ENCODE measurements at regions not wholly inside any gene's neighbourhood (a gene's known extent, or its start where the extent isn't known, plus 50 kb on each side); places are given as distances from the start of the nearest gene placed in this dataset.

DNA sequence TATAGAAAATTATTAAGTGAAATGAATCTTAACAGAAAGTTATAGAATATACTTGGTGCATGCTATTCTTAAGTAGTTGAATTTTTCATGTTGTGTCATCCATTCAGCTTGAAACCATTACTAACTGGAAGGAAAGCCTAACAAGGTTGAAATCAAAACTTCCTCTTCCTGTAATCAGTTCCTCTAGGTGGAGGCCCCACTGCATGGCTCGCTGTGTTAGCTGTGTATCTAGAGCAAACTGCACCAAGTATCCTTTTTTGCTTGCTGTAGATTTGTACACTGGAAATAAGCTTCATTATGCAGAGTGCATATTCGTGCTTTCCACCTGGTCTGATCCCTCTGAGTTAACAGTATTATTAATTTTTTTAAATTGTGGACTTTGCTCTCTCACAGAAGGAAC, 1146.1 kb downstream of the EFNB2 start:
- ChIA-PET CTCF (interaction anchor here (0.9 kb wide), 1 partner anchor 21 kb away, joined by 4 read pairs; no protein-coding TSS in a partner anchor), POLR2A (no interaction called here)
- H3K4me1 ChIP-seq (ENCODE audit: control insufficient read depth, insufficient read depth, low read length): no peaks in the 10 kb centered on the region
- no peak overlapping the region for H3K27ac ChIP-seq (ENCODE audit: extremely low read depth, low read depth, low read length)
- no peaks in the 10 kb centered on the region for H3K36me3 ChIP-seq (ENCODE audit: control insufficient read depth in 2 of 2, insufficient read depth in 1 of 2, low read length in 2 of 2)
- H3K9me3 ChIP-seq (ENCODE audit: control insufficient read depth, insufficient read depth, low read depth, low read length): no peaks in the 10 kb centered on the region
- no peak overlapping the region for H3K4me3 ChIP-seq (ENCODE audit: low read depth, low read length)
- TF ChIP-seq GLI4 (tag by site-specific recombination; IDR thresholded peaks at IDR 0.05) (no peak), MZF1 (tag by site-specific recombination; IDR thresholded peaks at IDR 0.05; ENCODE audit: borderline replicate concordance) (no peak), ZNF292 (tag by site-specific recombination; IDR thresholded peaks at IDR 0.05; ENCODE audit: borderline replicate concordance, low read depth) (no peak), GFI1B (tag by site-specific recombination; IDR thresholded peaks at IDR 0.05) (no peak), ZNF654 (tag by site-specific recombination; IDR thresholded peaks at IDR 0.05; ENCODE audit: low read depth) (no peak), YY1 (tag by site-specific recombination; IDR thresholded peaks at IDR 0.05) (no peak), ZNF600 (tag by site-specific recombination; IDR thresholded peaks at IDR 0.05) (no peak)
- TF ChIP-seq, protein P1, sequence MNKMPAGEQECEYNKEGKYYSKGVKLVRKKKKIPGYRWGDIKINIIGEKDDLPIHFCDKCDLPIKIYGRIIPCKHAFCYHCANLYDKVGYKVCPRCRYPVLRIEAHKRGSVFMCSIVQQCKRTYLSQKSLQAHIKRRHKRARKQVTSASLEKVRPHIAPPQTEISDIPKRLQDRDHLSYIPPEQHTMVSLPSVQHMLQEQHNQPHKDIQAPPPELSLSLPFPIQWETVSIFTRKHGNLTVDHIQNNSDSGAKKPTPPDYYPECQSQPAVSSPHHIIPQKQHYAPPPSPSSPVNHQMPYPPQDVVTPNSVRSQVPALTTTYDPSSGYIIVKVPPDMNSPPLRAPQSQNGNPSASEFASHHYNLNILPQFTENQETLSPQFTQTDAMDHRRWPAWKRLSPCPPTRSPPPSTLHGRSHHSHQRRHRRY (tag by site-specific recombination; IDR thresholded peaks at IDR 0.05): no peak

DNA sequence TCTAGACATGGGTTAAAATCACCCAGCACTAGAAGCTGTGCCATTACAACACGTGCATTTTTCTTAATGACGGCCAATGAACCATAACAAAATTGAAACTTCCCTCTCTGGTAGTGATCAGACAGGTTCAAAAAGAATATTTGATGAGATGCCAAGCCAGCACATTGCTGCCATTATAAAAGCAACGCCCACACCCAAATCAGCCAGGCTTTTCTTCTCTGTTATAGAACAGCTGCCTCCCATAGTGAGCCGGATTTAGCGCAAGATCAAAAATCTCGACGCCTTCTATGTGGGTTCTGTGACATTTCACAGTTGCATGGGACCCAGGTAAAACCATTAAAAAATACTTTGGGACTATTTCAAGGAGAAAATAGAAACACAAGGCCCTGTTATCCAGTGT, 1158.0 kb downstream of the EFNB2 start:
- POLR2A ChIA-PET: no interaction called here
- TF ChIP-seq ZNF121 (tag by site-specific recombination; IDR thresholded peaks at IDR 0.05) (no peak), SP7 (tag by site-specific recombination; IDR thresholded peaks at IDR 0.05) (no peak), ZNF112 (tag by site-specific recombination; IDR thresholded peaks at IDR 0.05) (no peak), ZNF548 (tag by site-specific recombination; IDR thresholded peaks at IDR 0.05) (no peak), ZNF626 (tag by site-specific recombination; IDR thresholded peaks at IDR 0.05) (no peak), ZBTB1 (tag by site-specific recombination; IDR thresholded peaks at IDR 0.05) (no peak), ZNF341 (tag by site-specific recombination; IDR thresholded peaks at IDR 0.05; ENCODE audit: low read depth) (no peak), ZNF138 (tag by site-specific recombination; IDR thresholded peaks at IDR 0.05; ENCODE audit: borderline replicate concordance) (no peak), ZNF48 (tag by site-specific recombination; IDR thresholded peaks at IDR 0.05) (no peak), GLI2 (tag by site-specific recombination; IDR thresholded peaks at IDR 0.05; ENCODE audit: borderline replicate concordance, low read depth) (no peak)
- no peaks in the 10 kb centered on the region for H3K36me3 ChIP-seq (ENCODE audit: control insufficient read depth in 2 of 2, insufficient read depth in 1 of 2, low read length in 2 of 2)
- no peak overlapping the region for H3K4me3 ChIP-seq (ENCODE audit: low read depth, low read length)
- H3K9me3 ChIP-seq (ENCODE audit: control insufficient read depth, insufficient read depth, low read depth, low read length): no peaks in the 10 kb centered on the region
- H3K4me1 ChIP-seq (ENCODE audit: control insufficient read depth, insufficient read depth, low read length): no peaks in the 10 kb centered on the region
- CTCF ChIA-PET: interaction anchor here (0.6 kb wide), 1 partner anchor 168 kb away, joined by 3 read pairs; no protein-coding TSS in a partner anchor
- H3K27ac ChIP-seq (ENCODE audit: extremely low read depth, low read depth, low read length): no peak overlapping the region

DNA sequence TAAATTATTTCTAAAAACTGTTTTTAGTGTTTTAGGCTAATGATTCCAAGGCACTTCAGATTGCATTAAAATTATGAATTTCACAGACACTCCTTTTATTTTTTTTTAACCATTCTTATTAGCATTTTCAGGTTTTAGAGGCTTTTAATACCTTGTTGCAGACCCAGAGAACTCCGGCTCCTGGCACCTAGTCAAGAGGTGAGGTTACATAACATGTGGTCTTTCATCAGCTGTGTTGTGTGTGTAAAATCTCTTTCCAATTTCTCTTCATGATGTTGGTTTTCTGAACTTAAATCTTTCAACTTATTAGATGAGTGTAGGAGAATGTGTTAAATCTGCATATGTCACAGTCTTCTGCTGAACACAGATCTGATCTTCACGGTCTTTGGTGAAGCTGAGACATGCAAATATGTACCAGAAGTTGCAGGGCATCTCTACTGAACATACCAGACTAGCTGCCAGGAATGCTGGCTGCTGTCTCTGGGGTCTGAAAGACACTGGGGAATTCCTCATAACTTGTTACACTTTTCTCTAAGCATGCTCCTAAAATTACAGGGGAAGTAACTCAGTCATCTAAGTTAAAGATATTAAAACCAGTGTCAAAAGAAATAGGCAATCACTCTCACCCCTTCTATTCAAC, 1165.3 kb downstream of the EFNB2 start:
- CTCF ChIA-PET: interaction anchor here (0.6 kb wide), 1 partner anchor 9 kb away, joined by 3 read pairs; no protein-coding TSS in a partner anchor
- Histone ChIP-seq H3K36me3 (ENCODE audit: control insufficient read depth in 2 of 2, insufficient read depth in 1 of 2, low read length in 2 of 2) (no peaks in the 10 kb centered on the region), H3K9me3 (ENCODE audit: control insufficient read depth, insufficient read depth, low read depth, low read length) (no peaks in the 10 kb centered on the region), H3K27ac (ENCODE audit: extremely low read depth, low read depth, low read length) (no peak overlapping the region), H3K4me3 (ENCODE audit: low read depth, low read length) (no peak overlapping the region), H3K4me1 (ENCODE audit: control insufficient read depth, insufficient read depth, low read length) (no peaks in the 10 kb centered on the region)
- POLR2A ChIA-PET: no interaction called here
- TF ChIP-seq PRDM1 (tag by site-specific recombination; IDR thresholded peaks at IDR 0.05) (no peak), ZNF311 (tag by site-specific recombination; IDR thresholded peaks at IDR 0.05; ENCODE audit: borderline replicate concordance) (no peak), BCL11B (tag by site-specific recombination; IDR thresholded peaks at IDR 0.05; ENCODE audit: low read depth) (no peak), ZNF624 (tag by site-specific recombination; IDR thresholded peaks at IDR 0.05) (no peak), ZNF610 (tag by site-specific recombination; IDR thresholded peaks at IDR 0.05; ENCODE audit: borderline replicate concordance) (no peak), ZNF768 (tag by site-specific recombination; IDR thresholded peaks at IDR 0.05) (no peak), ZNF157 (tag by site-specific recombination; IDR thresholded peaks at IDR 0.05) (no peak), ZNF791 (tag by site-specific recombination; IDR thresholded peaks at IDR 0.05) (no peak), ZNF19 (tag by site-specific recombination; IDR thresholded peaks at IDR 0.05; ENCODE audit: low read depth) (no peak), KLF16 (tag by site-specific recombination; IDR thresholded peaks at IDR 0.05) (no peak)
- TF ChIP-seq, protein P2, sequence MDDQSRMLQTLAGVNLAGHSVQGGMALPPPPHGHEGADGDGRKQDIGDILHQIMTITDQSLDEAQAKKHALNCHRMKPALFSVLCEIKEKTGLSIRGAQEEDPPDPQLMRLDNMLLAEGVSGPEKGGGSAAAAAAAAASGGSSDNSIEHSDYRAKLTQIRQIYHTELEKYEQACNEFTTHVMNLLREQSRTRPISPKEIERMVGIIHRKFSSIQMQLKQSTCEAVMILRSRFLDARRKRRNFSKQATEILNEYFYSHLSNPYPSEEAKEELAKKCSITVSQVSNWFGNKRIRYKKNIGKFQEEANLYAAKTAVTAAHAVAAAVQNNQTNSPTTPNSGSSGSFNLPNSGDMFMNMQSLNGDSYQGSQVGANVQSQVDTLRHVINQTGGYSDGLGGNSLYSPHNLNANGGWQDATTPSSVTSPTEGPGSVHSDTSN (CRISPR knock-in tag; IDR thresholded peaks at IDR 0.05): no peak
